ENCODE measurements at regions not wholly inside any gene's neighbourhood (a gene's known extent, or its start where the extent isn't known, plus 50 kb on each side); places are given as distances from the start of the nearest gene placed in this dataset.

GRCh38 chr7:42714356-42714755 lies 197.5 kb downstream of the C7orf25 start (continued):
- TF ChIP-seq SIN3A (IDR thresholded peaks at IDR 0.05; ENCODE audit: low read depth) (no peak), TCF7L2 (IDR thresholded peaks at IDR 0.05; ENCODE audit: borderline replicate concordance, extremely low read depth, insufficient read depth, insufficient read length) (no peak), EZH2 (IDR thresholded peaks at IDR 0.05) (no peak), EZH2phosphoT487 (IDR thresholded peaks at IDR 0.05; ENCODE audit: borderline replicate concordance) (no peak), CBX3 (IDR thresholded peaks at IDR 0.05; ENCODE audit: low read depth) (no peak), RAD21 (IDR thresholded peaks at IDR 0.05; ENCODE audit: low read depth) (no peak)

- TF ChIP-seq POLR2A (IDR thresholded peaks at IDR 0.05; ENCODE audit: borderline replicate concordance, extremely low read depth, insufficient read depth, insufficient read length) (no peak), ATF3 (IDR thresholded peaks at IDR 0.05) (no peak), CBX3 (IDR thresholded peaks at IDR 0.05; ENCODE audit: low read depth) (no peak), SIN3A (IDR thresholded peaks at IDR 0.05; ENCODE audit: low read depth) (no peak), ELF1 (IDR thresholded peaks at IDR 0.05; ENCODE audit: borderline replicate concordance, low read depth) (no peak), YY1 (IDR thresholded peaks at IDR 0.05; ENCODE audit: extremely low read depth, insufficient replicate concordance, low read depth, low read length) (no peak), RAD21 (IDR thresholded peaks at IDR 0.05; ENCODE audit: low read depth) (no peak)
- Histone ChIP-seq H3K9me3 (ENCODE audit: control insufficient read depth in 1 of 2, insufficient read depth in 1 of 2, low read depth in 1 of 2, low read length in 2 of 2) (no peaks in the 10 kb centered on the region; a peak in 1 of 4 replicates), H3K27ac (ENCODE audit: low read depth, low read length) (no peak overlapping the region), H3K4me3 (replicated peaks in 1 of 2; ENCODE audit: low read depth in 1 of 2, low read length in 2 of 2) (no peak overlapping the region), H3K79me2 (ENCODE audit: insufficient read depth, low read length) (no peaks in the 10 kb centered on the region), H3K27me3 (ENCODE audit: insufficient read depth, low read length) (no peaks in the 10 kb centered on the region), H4K20me1 (ENCODE audit: insufficient read depth) (no peaks in the 10 kb centered on the region), H3K9me2 (ENCODE audit: insufficient read depth) (no peaks in the 10 kb centered on the region), H2AFZ (ENCODE audit: low read depth, low read length, poor library complexity, severe bottlenecking) (no peak overlapping the region), H3K36me3 (ENCODE audit: control insufficient read depth in 1 of 2, insufficient read depth in 2 of 2, low read length in 2 of 2) (no peaks in the 10 kb centered on the region), H3K9ac (ENCODE audit: low read length) (no peak overlapping the region), H3K4me1 (ENCODE audit: control insufficient read depth in 1 of 2, insufficient read depth in 2 of 2, low read length in 2 of 2) (no peaks in the 10 kb centered on the region), H3K4me2 (ENCODE audit: low read length) (no peak overlapping the region)
- ATAC-seq: no peak
- ChIA-PET RAD21 (ENCODE audit: low non-redundant PET in 1 of 2, low total read pairs in 2 of 2, uncharacterized antibody in 2 of 2, unreplicated experiment in 2 of 2) (no interaction called here), CTCF (no interaction called here), POLR2A (no interaction called here)
- no peak for DNase-seq (ENCODE audit: low read depth, low spot score)
- BruUV-seq (replicated peaks): no TSS peak
- intact Hi-C loops (cut with micrococcal nuclease): no loop called here
Measured at GRCh38 chr7:42709284-42709683, 202.6 kb downstream of the C7orf25 start.
